Trophoblast cell (in vitro differentiated cells and primary cell): ENCODE measurements at regions not wholly inside any gene's neighbourhood (a gene's known extent, or its start where the extent isn't known, plus 50 kb on each side); places are given as distances from the start of the nearest gene placed in this dataset.

Source experiments
- DNase-seq, 2 donors: peaks; one replicate each; pipeline ENCODE4 v3.0.0-alpha.2; 2016
- H2AFZ ChIP-seq: 2 replicates; pipeline ENCODE4 v1.6.1; 2013; ENCODE audit warnings: low read length, moderate library complexity, mild to moderate bottlenecking; ENCODE audit not compliant: insufficient read depth, poor library complexity
- H2AK5ac ChIP-seq: 2 replicates; pipeline ENCODE4 v1.6.1; 2013; ENCODE audit warnings: mild to moderate bottlenecking, low read length
- H2BK120ac ChIP-seq: 2 replicates; pipeline ENCODE4 v1.6.1; 2013; ENCODE audit warnings: low read length, mild to moderate bottlenecking, moderate library complexity; ENCODE audit not compliant: insufficient read depth, poor library complexity
- H2BK12ac ChIP-seq: 2 replicates; pipeline ENCODE4 v1.6.1; 2013; ENCODE audit warnings: mild to moderate bottlenecking, low read length, moderate library complexity
- H2BK5ac ChIP-seq: 2 replicates; pipeline ENCODE4 v1.6.1; 2013; ENCODE audit warnings: low read length, low read depth, moderate library complexity, mild to moderate bottlenecking; ENCODE audit not compliant: poor library complexity
- H3K14ac ChIP-seq: 2 replicates; pipeline ENCODE4 v1.6.1; 2013; ENCODE audit warnings: mild to moderate bottlenecking, low read length
- H3K18ac ChIP-seq: 2 replicates; pipeline ENCODE4 v1.6.1; 2013; ENCODE audit warnings: mild to moderate bottlenecking, low read length
- H3K23ac ChIP-seq: 2 replicates; pipeline ENCODE4 v1.6.1; 2013; ENCODE audit warnings: low read length
- H3K27ac ChIP-seq: 2 replicates; pipeline ENCODE4 v1.5.1; 2013; ENCODE audit warnings: low read depth, mild to moderate bottlenecking, inconsistent platforms, low read length, moderate library complexity
- H3K27me3 ChIP-seq: 2 replicates; pipeline ENCODE4 v1.6.1; 2013; ENCODE audit warnings: inconsistent platforms, mild to moderate bottlenecking, low read length, moderate library complexity; ENCODE audit not compliant: insufficient read depth
- H3K36me3 ChIP-seq, 2 experiments: 1 replicate in 1 of 2; 2 replicates in 1 of 2; pipeline ENCODE4 v1.6.1; 2013; ENCODE audit warnings: low read length in 2 of 2, mild to moderate bottlenecking in 2 of 2, moderate library complexity in 1 of 2; ENCODE audit not compliant: insufficient read depth in 2 of 2, control insufficient read depth in 1 of 2
- H3K4ac ChIP-seq: 2 replicates; pipeline ENCODE4 v1.6.1; 2013; ENCODE audit warnings: low read depth, mild to moderate bottlenecking, low read length, moderate library complexity
- H3K4me1 ChIP-seq, 2 experiments: 1 replicate in 1 of 2; 2 replicates in 1 of 2; pipeline ENCODE4 v1.6.1; 2013; ENCODE audit warnings: low read length in 2 of 2, mild to moderate bottlenecking in 2 of 2, moderate library complexity in 1 of 2; ENCODE audit not compliant: insufficient read depth in 2 of 2, control insufficient read depth in 1 of 2
- H3K4me2 ChIP-seq: 2 replicates; pipeline ENCODE4 v1.6.1; 2013; ENCODE audit warnings: inconsistent platforms, mild to moderate bottlenecking, low read length, moderate library complexity
- H3K4me3 ChIP-seq: 2 replicates; pipeline ENCODE4 v1.5.1; 2013; ENCODE audit warnings: mild to moderate bottlenecking, low read depth, low read length, inconsistent platforms
- H3K79me1 ChIP-seq: one replicate; pipeline ENCODE4 v1.6.1; 2013; ENCODE audit warnings: low read length
- H3K79me2 ChIP-seq: 2 replicates; pipeline ENCODE4 v1.6.1; 2013; ENCODE audit warnings: low read length, mild to moderate bottlenecking; ENCODE audit not compliant: control insufficient read depth, insufficient read depth, poor library complexity
- H3K9ac ChIP-seq: 2 replicates; pipeline ENCODE4 v1.6.1; 2013; ENCODE audit warnings: mild to moderate bottlenecking, low read length
- H3K9me3 ChIP-seq: 2 replicates; pipeline ENCODE4 v1.6.1; 2013; ENCODE audit warnings: low read depth, mild to moderate bottlenecking, control low read depth, inconsistent platforms, low read length; ENCODE audit not compliant: insufficient read depth
- H4K12ac ChIP-seq: 2 replicates; pipeline ENCODE4 v1.6.1; 2013; ENCODE audit warnings: low read depth, mild to moderate bottlenecking, low read length, moderate library complexity
- H4K8ac ChIP-seq: 2 replicates; pipeline ENCODE4 v1.6.1; 2013; ENCODE audit warnings: low read depth, mild to moderate bottlenecking, low read length, moderate library complexity
- H4K91ac ChIP-seq: one replicate; pipeline ENCODE4 v1.6.1; 2013; ENCODE audit warnings: low read depth, mild to moderate bottlenecking, low read length, moderate library complexity
- WGBS: extraction: QIAGEN DNeasy Blood & Tissue Kit; methylation state at CpG from one replicate; pipeline ENCODE4 v1.1.7; 2013; ENCODE audit warnings: missing lambda C conversion rate; ENCODE audit not compliant: insufficient read length, insufficient coverage; ENCODE audit errors: extremely low coverage; 5-methylcytosine and 5-hydroxymethylcytosine counted together

DNA sequence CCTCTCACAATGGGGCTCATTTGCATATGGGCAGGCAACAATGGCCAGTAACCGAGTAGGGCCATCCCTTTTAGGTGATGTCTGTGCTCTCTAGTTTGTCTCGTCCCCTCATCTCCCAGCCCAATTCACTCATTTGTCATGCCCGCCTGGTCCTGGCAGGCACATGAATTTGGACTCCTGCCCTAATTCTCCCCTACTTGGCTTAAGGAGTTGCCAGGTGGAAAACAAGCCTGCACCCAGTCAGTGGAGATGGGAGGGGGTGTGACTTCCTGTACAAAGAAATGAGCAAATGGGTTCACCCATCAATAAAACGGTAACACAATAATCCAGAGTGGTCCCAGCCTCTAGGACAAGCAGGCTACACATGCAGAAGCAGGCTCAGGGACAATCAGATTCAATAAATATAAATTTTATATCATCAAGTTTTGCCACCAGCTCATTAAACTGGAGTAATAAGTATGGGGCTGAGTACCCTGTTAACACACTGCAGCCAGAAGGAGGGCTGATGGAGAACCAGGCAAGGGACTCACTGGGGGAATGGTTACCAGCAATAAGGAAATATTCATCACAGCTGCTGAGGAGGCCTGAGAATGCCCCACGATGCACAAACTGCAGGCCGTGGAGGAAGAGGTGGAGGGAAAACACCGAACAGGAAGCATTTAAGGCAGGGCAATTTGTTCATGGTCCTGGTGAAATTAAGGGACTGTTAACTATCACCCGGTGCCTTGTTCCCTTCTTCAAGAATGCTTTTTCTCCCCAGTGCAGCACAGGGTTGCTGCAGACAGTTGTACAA lies 84.4 kb upstream of the GPRC5B start:
- no peaks in the 10 kb centered on the region for H3K79me2 ChIP-seq
- no peak overlapping the region for H2BK120ac ChIP-seq
- H3K36me3 ChIP-seq: no peaks in the 10 kb centered on the region
- no peaks in the 10 kb centered on the region for H3K79me1 ChIP-seq
- no CpG with 5 or more reads among the region's 8 CpGs for WGBS
- H4K91ac ChIP-seq: no peak overlapping the region
- H3K4me1 ChIP-seq: no peaks in the 10 kb centered on the region
- no peak overlapping the region for H3K23ac ChIP-seq
- no peak overlapping the region for H3K9ac ChIP-seq
- no peaks in the 10 kb centered on the region for H3K27me3 ChIP-seq
- no peak overlapping the region for H4K12ac ChIP-seq
- H3K14ac ChIP-seq: no peak overlapping the region
- H3K18ac ChIP-seq: no peak overlapping the region
- H2BK12ac ChIP-seq: no peak overlapping the region
- H3K27ac ChIP-seq: no peak overlapping the region
- H3K4me2 ChIP-seq: no peak overlapping the region
- H3K9me3 ChIP-seq: no peaks in the 10 kb centered on the region
- no peak overlapping the region for H2AK5ac ChIP-seq
- no peak overlapping the region for H2BK5ac ChIP-seq
- H3K4me3 ChIP-seq: no peak overlapping the region
- no peak for DNase-seq
- H3K4ac ChIP-seq: no peak overlapping the region
- no peak overlapping the region for H4K8ac ChIP-seq
- H2AFZ ChIP-seq: no peak overlapping the region

GRCh38 chr16:19967963-19968362 lies 83.3 kb upstream of the GPRC5B start:
- Histone ChIP-seq H2BK120ac (no peak overlapping the region), H3K9me3 (no peaks in the 10 kb centered on the region), H3K4me2 (no peak overlapping the region), H3K79me1 (no peaks in the 10 kb centered on the region), H2AFZ (no peak overlapping the region), H3K27me3 (no peaks in the 10 kb centered on the region), H3K18ac (no peak overlapping the region), H2AK5ac (no peak overlapping the region), H3K23ac (no peak overlapping the region), H3K4ac (no peak overlapping the region), H3K36me3 (no peaks in the 10 kb centered on the region), H3K14ac (no peak overlapping the region), H3K27ac (no peak overlapping the region), H3K4me1 (no peaks in the 10 kb centered on the region), H2BK5ac (no peak overlapping the region), H3K4me3 (no peak overlapping the region), H4K8ac (no peak overlapping the region), H4K91ac (no peak overlapping the region), H2BK12ac (no peak overlapping the region), H4K12ac (no peak overlapping the region), H3K9ac (no peak overlapping the region), H3K79me2 (no peaks in the 10 kb centered on the region)
- DNase-seq: no peak
- WGBS: no CpG with 5 or more reads among the region's 5 CpGs

DNA sequence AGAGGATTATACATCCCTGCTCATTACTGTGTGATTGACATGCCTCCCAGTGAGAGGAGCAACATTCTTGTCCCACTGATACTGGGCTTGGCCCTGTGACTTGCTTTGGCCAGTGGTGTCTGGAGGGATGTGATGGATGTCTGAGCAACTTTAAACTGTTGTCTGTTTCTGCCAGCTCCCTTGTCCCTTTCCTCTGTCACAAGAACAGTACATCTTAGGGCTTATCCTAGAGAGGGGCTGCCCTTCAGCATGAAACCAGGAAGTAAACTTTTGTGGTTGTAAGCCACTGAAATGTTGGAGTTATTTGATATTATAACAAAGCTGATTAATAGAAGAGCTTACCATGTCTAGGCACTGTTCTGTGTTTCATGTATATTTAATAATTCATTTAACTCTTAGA lies 82.9 kb upstream of the GPRC5B start:
- Histone ChIP-seq H3K27ac (no peak overlapping the region), H4K91ac (no peak overlapping the region), H4K8ac (no peak overlapping the region), H3K27me3 (no peaks in the 10 kb centered on the region), H2BK5ac (no peak overlapping the region), H3K79me1 (no peaks in the 10 kb centered on the region), H2BK120ac (no peak overlapping the region), H3K4me2 (no peak overlapping the region), H3K4me1 (no peaks in the 10 kb centered on the region), H3K23ac (no peak overlapping the region), H2AK5ac (no peak overlapping the region), H3K18ac (no peak overlapping the region), H3K36me3 (no peaks in the 10 kb centered on the region), H3K79me2 (no peaks in the 10 kb centered on the region), H2BK12ac (no peak overlapping the region), H3K4ac (no peak overlapping the region), H2AFZ (no peak overlapping the region), H3K4me3 (no peak overlapping the region), H3K14ac (no peak overlapping the region), H3K9ac (no peak overlapping the region), H3K9me3 (no peaks in the 10 kb centered on the region), H4K12ac (no peak overlapping the region)
- no peak for DNase-seq

- no peak overlapping the region for H2AFZ ChIP-seq
- no peaks in the 10 kb centered on the region for H3K27me3 ChIP-seq
- H3K79me1 ChIP-seq: no peaks in the 10 kb centered on the region
- no peak overlapping the region for H3K4ac ChIP-seq
- H2BK12ac ChIP-seq: no peak overlapping the region
- H3K9me3 ChIP-seq: no peaks in the 10 kb centered on the region
- no peak overlapping the region for H4K12ac ChIP-seq
- H2BK5ac ChIP-seq: no peak overlapping the region
- no peak overlapping the region for H4K8ac ChIP-seq
- WGBS: no CpG with 5 or more reads among the region's 5 CpGs
- H3K18ac ChIP-seq: no peak overlapping the region
- H3K4me2 ChIP-seq: no peak overlapping the region
- no peak overlapping the region for H3K4me3 ChIP-seq
- no peak overlapping the region for H3K27ac ChIP-seq
- H4K91ac ChIP-seq: no peak overlapping the region
- H3K9ac ChIP-seq: no peak overlapping the region
- H3K14ac ChIP-seq: no peak overlapping the region
- H2BK120ac ChIP-seq: no peak overlapping the region
- DNase-seq: no peak
- no peaks in the 10 kb centered on the region for H3K4me1 ChIP-seq
- no peak overlapping the region for H2AK5ac ChIP-seq
- no peak overlapping the region for H3K23ac ChIP-seq
- no peaks in the 10 kb centered on the region for H3K79me2 ChIP-seq
- H3K36me3 ChIP-seq: no peaks in the 10 kb centered on the region
These were observed 78.7 kb upstream of the GPRC5B start for GRCh38 chr16:19963301-19963700.
